T-cell (primary cell): ENCODE measurements at regions not wholly inside any gene's neighbourhood (a gene's known extent, or its start where the extent isn't known, plus 50 kb on each side); places are given as distances from the start of the nearest gene placed in this dataset.

ENCODE experiments used
- ATAC-seq, 4 experiments: fragments of 200-7000 bp in 3 of 4; fragments of 150-1000 bp in 1 of 4; cut with Tn5 transposase; replicated peaks in 1 of 4; 1 replicate in 3 of 4; 2 replicates in 1 of 4; pipeline ENCODE4 v1.10.0; 2021; ENCODE audit warnings: moderate library complexity in 3 of 4, mild to moderate bottlenecking in 2 of 4, moderate number of reproducible peaks in 1 of 4
- CTCF ChIA-PET, 2 donors: fragments of 300-600 bp; sonication (Branson Sonifier 250); formaldehyde crosslinking; loops; one replicate each; lab custom pipeline; 2022; ENCODE audit warnings: antibody characterized with exemption in 2 of 2; lab: Charles Lee
- POLR2A ChIA-PET, 2 donors: fragments of 300-600 bp; sonication (Branson Sonifier 250); formaldehyde crosslinking; loops; one replicate each; lab custom pipeline; 2022; ENCODE audit warnings: antibody characterized with exemption in 2 of 2; lab: Charles Lee
- DNase-seq, 35 experiments: peaks; one replicate each; pipeline versions ENCODE4 v3.0.0 to v3.0.0-alpha.2; 2013 to 2023
- H3K27ac ChIP-seq: one replicate; pipeline ENCODE4 v1.5.1; 2013; ENCODE audit warnings: low read length
- H3K27me3 ChIP-seq, 2 experiments: replicated peaks in 1 of 2; 1 replicate in 1 of 2; 2 replicates in 1 of 2; pipeline versions ENCODE4 v1.6.1 to v1.7.0; 2013; ENCODE audit warnings: low read length in 1 of 2, mixed read lengths in 1 of 2; ENCODE audit not compliant: control insufficient read depth in 2 of 2, insufficient read depth in 2 of 2; ENCODE audit errors: extremely low read depth in 1 of 2
- H3K36me3 ChIP-seq, 2 donors: 1 replicate in 1 of 2; 2 replicates in 1 of 2; pipeline versions ENCODE4 v1.6.1 to v1.7.0; 2013; ENCODE audit warnings: low read length in 1 of 2; ENCODE audit not compliant: control insufficient read depth in 2 of 2, insufficient read depth in 1 of 2; ENCODE audit errors: extremely low read depth in 1 of 2
- H3K4me1 ChIP-seq, 2 experiments: 1 replicate in 1 of 2; 2 replicates in 1 of 2; pipeline versions ENCODE4 v1.6.1 to v1.7.0; 2013; ENCODE audit warnings: low read length in 2 of 2, mixed read lengths in 1 of 2; ENCODE audit not compliant: insufficient read depth in 2 of 2, control insufficient read depth in 1 of 2; ENCODE audit errors: extremely low read depth in 1 of 2
- H3K4me3 ChIP-seq, 2 donors: 1 replicate in 1 of 2; 2 replicates in 1 of 2; pipeline versions ENCODE4 v1.5.1 to v1.7.0; 2013; ENCODE audit warnings: mild to moderate bottlenecking in 2 of 2, low read length in 1 of 2, moderate library complexity in 1 of 2; ENCODE audit not compliant: control insufficient read depth in 1 of 2; ENCODE audit errors: extremely low read depth in 1 of 2
- H3K9me3 ChIP-seq: 2 replicates; pipeline ENCODE4 v1.7.0; 2013
- H3K27ac Mint-ChIP-seq, 2 donors: one replicate each; pipeline ENCODE4 v1.8.0; 2020 to 2021; ENCODE audit warnings: mild to moderate bottlenecking in 2 of 2, mixed read lengths in 2 of 2
- H3K27me3 Mint-ChIP-seq, 2 donors: one replicate each; pipeline ENCODE4 v1.8.0; 2021 to 2022; ENCODE audit warnings: mixed read lengths in 2 of 2
- H3K36me3 Mint-ChIP-seq: one replicate; pipeline ENCODE4 v1.8.0; 2021; ENCODE audit warnings: mixed read lengths
- H3K4me1 Mint-ChIP-seq, 3 donors: one replicate each; pipeline ENCODE4 v1.8.0; 2020 to 2022; ENCODE audit warnings: mixed read lengths in 3 of 3, mild to moderate bottlenecking in 1 of 3
- H3K4me3 Mint-ChIP-seq, 3 donors: one replicate each; pipeline ENCODE4 v1.8.0; 2020 to 2022; ENCODE audit warnings: mild to moderate bottlenecking in 3 of 3, mixed read lengths in 3 of 3, moderate library complexity in 3 of 3
- H3K9me3 Mint-ChIP-seq, 3 donors: one replicate each; pipeline ENCODE4 v1.8.0; 2020 to 2022; ENCODE audit warnings: mixed read lengths in 3 of 3
- WGBS: methylation state at CpG from one replicate; pipeline ENCODE4 v1.1.5; 2013; ENCODE audit warnings: missing lambda C conversion rate; ENCODE audit not compliant: insufficient coverage; 5-methylcytosine and 5-hydroxymethylcytosine counted together

- CTCF ChIA-PET: no interaction called here
- ATAC-seq: no peak
- no CpG with 5 or more reads among the region's 3 CpGs for WGBS
- Mint-ChIP-seq H3K4me3 (no peak overlapping the region), H3K9me3 (no peaks in the 10 kb centered on the region), H3K4me1 (no peaks in the 10 kb centered on the region), H3K36me3 (no peaks in the 10 kb centered on the region), H3K27ac (no peak overlapping the region), H3K27me3 (no peaks in the 10 kb centered on the region)
- no peak for DNase-seq
- POLR2A ChIA-PET: no interaction called here
- H3K9me3 ChIP-seq: no peaks in the 10 kb centered on the region
- H3K27ac ChIP-seq: no peak overlapping the region
- no peaks in the 10 kb centered on the region for H3K4me1 ChIP-seq
- H3K4me3 ChIP-seq: no peak overlapping the region
- no peaks in the 10 kb centered on the region for H3K27me3 ChIP-seq
- no peaks in the 10 kb centered on the region for H3K36me3 ChIP-seq
Measured at GRCh38 chrY:8202837-8203236, 1134.4 kb upstream of the TSPY4 start.

- Histone ChIP-seq H3K36me3 (no peaks in the 10 kb centered on the region), H3K9me3 (no peaks in the 10 kb centered on the region), H3K27me3 (no peaks in the 10 kb centered on the region), H3K4me3 (no peak overlapping the region), H3K27ac (no peak overlapping the region), H3K4me1 (no peaks in the 10 kb centered on the region)
- CTCF ChIA-PET: no interaction called here
- Mint-ChIP-seq H3K27ac (no peak overlapping the region), H3K4me1 (no peaks in the 10 kb centered on the region), H3K27me3 (no peaks in the 10 kb centered on the region), H3K36me3 (no peaks in the 10 kb centered on the region), H3K4me3 (no peak overlapping the region), H3K9me3 (no peaks in the 10 kb centered on the region)
- ATAC-seq (no peak), DNase-seq (no peak)
- WGBS: no CpG with 5 or more reads among the region's 8 CpGs
- POLR2A ChIA-PET: no interaction called here
Measured at GRCh38 chrY:8241144-8241543, 1096.1 kb upstream of the TSPY4 start.

- ATAC-seq: no peak
- no peaks in the 10 kb centered on the region for H3K4me1 ChIP-seq
- ChIA-PET CTCF (no interaction called here), POLR2A (no interaction called here)
- Mint-ChIP-seq H3K27ac (no peak overlapping the region), H3K9me3 (no peaks in the 10 kb centered on the region), H3K27me3 (no peaks in the 10 kb centered on the region), H3K4me1 (no peaks in the 10 kb centered on the region), H3K4me3 (no peak overlapping the region), H3K36me3 (no peaks in the 10 kb centered on the region)
- no peak overlapping the region for H3K4me3 ChIP-seq
- H3K27ac ChIP-seq: no peak overlapping the region
- H3K36me3 ChIP-seq: no peaks in the 10 kb centered on the region
- H3K9me3 ChIP-seq: no peaks in the 10 kb centered on the region
- H3K27me3 ChIP-seq: no peaks in the 10 kb centered on the region
- DNase-seq: no peak
Measured at GRCh38 chrY:8273807-8274206, 1063.5 kb upstream of the TSPY4 start.

- no peaks in the 10 kb centered on the region for H3K36me3 ChIP-seq
- ATAC-seq (no peak), DNase-seq (no peak)
- Mint-ChIP-seq H3K27me3 (no peaks in the 10 kb centered on the region), H3K4me1 (no peaks in the 10 kb centered on the region), H3K36me3 (no peaks in the 10 kb centered on the region), H3K4me3 (no peak overlapping the region), H3K27ac (no peak overlapping the region), H3K9me3 (peaks cover 0 to 4% (median 0%) of the 10 kb centered on the region in 3 donors)
- H3K4me3 ChIP-seq: no peak overlapping the region
- POLR2A ChIA-PET: no interaction called here
- no peaks in the 10 kb centered on the region for H3K27me3 ChIP-seq
- H3K27ac ChIP-seq: no peak overlapping the region
- no CpG with 5 or more reads among the region's 1 CpG for WGBS
- H3K9me3 ChIP-seq: no peaks in the 10 kb centered on the region
- H3K4me1 ChIP-seq: no peaks in the 10 kb centered on the region
- CTCF ChIA-PET: no interaction called here
Measured at GRCh38 chrY:8305021-8305420, 1032.2 kb upstream of the TSPY4 start.

- ATAC-seq (no peak), DNase-seq (no peak)
- Histone ChIP-seq H3K4me3 (no peak overlapping the region), H3K4me1 (no peaks in the 10 kb centered on the region), H3K9me3 (no peaks in the 10 kb centered on the region), H3K27me3 (no peaks in the 10 kb centered on the region), H3K27ac (no peak overlapping the region), H3K36me3 (no peaks in the 10 kb centered on the region)
- Mint-ChIP-seq H3K36me3 (no peaks in the 10 kb centered on the region), H3K27me3 (no peaks in the 10 kb centered on the region), H3K4me3 (no peak overlapping the region), H3K4me1 (no peaks in the 10 kb centered on the region), H3K9me3 (no peaks in the 10 kb centered on the region), H3K27ac (no peak overlapping the region)
- CTCF ChIA-PET: no interaction called here
- POLR2A ChIA-PET: no interaction called here
Measured at GRCh38 chrY:8324113-8324512, 1013.2 kb upstream of the TSPY4 start.

- no peaks in the 10 kb centered on the region for H3K4me1 ChIP-seq
- no peak overlapping the region for H3K4me3 ChIP-seq
- no peak for ATAC-seq
- DNase-seq: no peak
- POLR2A ChIA-PET: no interaction called here
- CTCF ChIA-PET: no interaction called here
- Mint-ChIP-seq H3K27me3 (no peaks in the 10 kb centered on the region), H3K36me3 (no peaks in the 10 kb centered on the region), H3K4me3 (no peak overlapping the region), H3K9me3 (no peaks in the 10 kb centered on the region), H3K4me1 (no peaks in the 10 kb centered on the region), H3K27ac (no peak overlapping the region)
- H3K9me3 ChIP-seq: no peaks in the 10 kb centered on the region
- no CpG with 5 or more reads among the region's 2 CpGs for WGBS
- H3K27ac ChIP-seq: no peak overlapping the region
- no peaks in the 10 kb centered on the region for H3K27me3 ChIP-seq
- H3K36me3 ChIP-seq: no peaks in the 10 kb centered on the region
Measured at GRCh38 chrY:8326944-8327343, 1010.3 kb upstream of the TSPY4 start.

- no peaks in the 10 kb centered on the region for H3K4me1 ChIP-seq
- H3K27ac ChIP-seq: no peak overlapping the region
- ATAC-seq: no peak
- H3K9me3 ChIP-seq: no peaks in the 10 kb centered on the region
- Mint-ChIP-seq H3K27me3 (no peaks in the 10 kb centered on the region), H3K9me3 (no peaks in the 10 kb centered on the region), H3K4me1 (no peaks in the 10 kb centered on the region), H3K4me3 (no peak overlapping the region), H3K27ac (no peak overlapping the region), H3K36me3 (no peaks in the 10 kb centered on the region)
- POLR2A ChIA-PET: no interaction called here
- no peak for DNase-seq
- no peak overlapping the region for H3K4me3 ChIP-seq
- no peaks in the 10 kb centered on the region for H3K36me3 ChIP-seq
- CTCF ChIA-PET: no interaction called here
- H3K27me3 ChIP-seq: no peaks in the 10 kb centered on the region
- WGBS: no CpG with 5 or more reads among the region's 1 CpG
Measured at GRCh38 chrY:8327708-8328354, 1009.4 kb upstream of the TSPY4 start.
